ENCODE measurements at regions not wholly inside any gene's neighbourhood (a gene's known extent, or its start where the extent isn't known, plus 50 kb on each side); places are given as distances from the start of the nearest gene placed in this dataset.

- DNase-seq (no peak), ATAC-seq (ENCODE audit: low read depth in 2 of 2) (no peak)
- Mint-ChIP-seq H3K27me3 (peaks cover 0 to 4% (median 0%) of the 10 kb centered on the region in 3 donors), H3K9me3 (no peaks in the 10 kb centered on the region), H3K36me3 (no peaks in the 10 kb centered on the region), H3K27ac (no peak overlapping the region), H3K4me1 (no peaks in the 10 kb centered on the region), H3K4me3 (no peak overlapping the region)
Measured at GRCh38 chr2:129458436-129458835, 521.0 kb upstream of the RAB6C start.

- H3K4me1 Mint-ChIP-seq, result no peaks in the 10 kb centered on the region
- peaks cover 0 to 4% (median 0%) of the 10 kb centered on the region in 3 donors for H3K27me3 Mint-ChIP-seq
- no peaks in the 10 kb centered on the region for H3K9me3 Mint-ChIP-seq
- ATAC-seq (ENCODE audit: low read depth in 2 of 2) (no peak), DNase-seq (no peak)
- H3K4me3 Mint-ChIP-seq, result no peak overlapping the region
- H3K36me3 Mint-ChIP-seq, result no peaks in the 10 kb centered on the region
- no peak overlapping the region for H3K27ac Mint-ChIP-seq
Measured at GRCh38 chr2:129459200-129459876, 520.1 kb upstream of the RAB6C start.

DNA sequence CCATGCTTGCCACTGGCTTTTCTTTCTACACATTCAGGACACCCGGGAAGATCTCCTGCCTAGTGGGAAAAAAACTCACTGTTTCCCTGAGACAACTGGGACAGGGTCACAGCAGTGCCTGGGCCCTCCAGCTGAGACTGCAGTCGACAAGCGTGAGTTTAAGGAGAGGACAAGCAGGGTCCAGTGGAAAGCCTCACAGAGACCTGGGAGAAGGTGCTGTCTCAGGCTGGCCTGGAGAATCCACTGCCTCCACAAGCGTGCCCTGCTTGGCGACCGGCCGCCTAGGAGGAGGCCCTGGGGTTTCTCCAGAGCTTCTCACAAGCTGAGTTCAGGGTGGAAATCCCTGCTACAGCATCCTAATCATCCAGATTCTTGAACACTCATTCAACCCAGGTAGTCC, 519.6 kb upstream of the RAB6C start:
- H3K9me3 Mint-ChIP-seq, result no peaks in the 10 kb centered on the region
- ATAC-seq (ENCODE audit: low read depth in 2 of 2) (no peak), DNase-seq (no peak)
- H3K27me3 Mint-ChIP-seq, result peaks cover 0 to 4% (median 3%) of the 10 kb centered on the region in 3 donors
- H3K36me3 Mint-ChIP-seq, result no peaks in the 10 kb centered on the region
- H3K4me3 Mint-ChIP-seq, result no peak overlapping the region
- H3K4me1 Mint-ChIP-seq, result peaks cover 0 to 4% (median 0%) of the 10 kb centered on the region in 3 donors
- H3K27ac Mint-ChIP-seq, result no peak overlapping the region

DNA sequence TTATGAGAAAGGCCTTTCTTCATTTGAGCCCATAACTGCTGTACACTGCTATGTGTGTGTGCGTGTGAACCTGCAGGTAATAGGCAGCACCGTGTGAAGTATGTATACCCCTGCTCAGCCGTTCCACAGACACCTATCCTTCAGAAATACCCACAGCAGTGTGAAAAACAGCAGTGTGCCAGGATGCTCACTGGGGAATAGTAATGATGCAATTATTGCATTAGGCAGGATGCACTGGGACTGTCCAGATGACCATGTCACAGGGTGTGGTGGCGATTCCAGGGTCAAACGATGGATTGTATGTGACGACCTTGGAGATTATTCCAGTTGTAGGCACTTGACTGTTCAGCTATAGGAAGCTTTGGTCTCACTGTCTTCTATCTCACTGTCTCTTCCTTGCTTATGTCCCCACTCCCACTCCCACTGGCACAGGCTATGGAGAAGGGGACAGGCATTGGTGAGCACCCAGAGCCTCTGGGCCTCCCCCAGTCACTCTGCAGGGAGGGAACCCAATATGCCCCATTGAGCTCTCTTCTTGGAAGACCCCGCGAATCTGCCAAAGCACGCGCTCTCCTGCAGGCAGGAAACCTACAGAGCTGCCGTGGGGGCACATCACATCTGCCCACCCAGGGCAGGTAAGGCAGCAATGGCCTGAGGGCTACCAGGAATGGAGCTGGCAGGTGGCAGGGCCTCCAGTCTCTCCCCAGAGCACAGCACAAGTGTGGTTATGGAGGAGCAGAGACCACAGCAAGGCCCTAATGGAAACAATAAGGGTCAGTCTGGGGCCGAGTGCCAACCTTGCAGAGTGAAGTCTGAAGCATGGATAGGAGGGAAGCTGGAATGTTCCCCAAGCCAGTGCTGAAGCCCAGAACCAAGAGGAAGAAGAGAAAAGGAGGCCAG, 518.9 kb upstream of the RAB6C start:
- Mint-ChIP-seq H3K27ac (no peak overlapping the region), H3K36me3 (no peaks in the 10 kb centered on the region), H3K4me1 (peaks cover 0 to 4% (median 0%) of the 10 kb centered on the region in 3 donors), H3K27me3 (peaks cover 0 to 5% (median 4%) of the 10 kb centered on the region in 3 donors), H3K4me3 (no peak overlapping the region), H3K9me3 (no peaks in the 10 kb centered on the region)
- ATAC-seq (ENCODE audit: low read depth in 2 of 2) (no peak), DNase-seq (no peak)

- DNase-seq, result no peak
- Mint-ChIP-seq H3K9me3 (no peaks in the 10 kb centered on the region), H3K4me1 (peaks cover 0 to 4% (median 0%) of the 10 kb centered on the region in 3 donors), H3K27ac (no peak overlapping the region), H3K36me3 (no peaks in the 10 kb centered on the region), H3K27me3 (peaks cover 0 to 5% (median 4%) of the 10 kb centered on the region in 3 donors), H3K4me3 (no peak overlapping the region)
- ATAC-seq (ENCODE audit: low read depth in 2 of 2), result no peak
Measured at GRCh38 chr2:129462349-129462748, 517.1 kb upstream of the RAB6C start.

GRCh38 chr2:129462967-129463366, 516.5 kb upstream of the RAB6C start:
- DNase-seq, result no peak
- Mint-ChIP-seq H3K4me3 (no peak overlapping the region), H3K9me3 (no peaks in the 10 kb centered on the region), H3K27me3 (peaks cover 0 to 5% (median 4%) of the 10 kb centered on the region in 3 donors), H3K4me1 (peaks cover 0 to 4% (median 0%) of the 10 kb centered on the region in 3 donors), H3K36me3 (no peaks in the 10 kb centered on the region), H3K27ac (no peak overlapping the region)
- ATAC-seq (ENCODE audit: low read depth in 2 of 2), result no peak

DNA sequence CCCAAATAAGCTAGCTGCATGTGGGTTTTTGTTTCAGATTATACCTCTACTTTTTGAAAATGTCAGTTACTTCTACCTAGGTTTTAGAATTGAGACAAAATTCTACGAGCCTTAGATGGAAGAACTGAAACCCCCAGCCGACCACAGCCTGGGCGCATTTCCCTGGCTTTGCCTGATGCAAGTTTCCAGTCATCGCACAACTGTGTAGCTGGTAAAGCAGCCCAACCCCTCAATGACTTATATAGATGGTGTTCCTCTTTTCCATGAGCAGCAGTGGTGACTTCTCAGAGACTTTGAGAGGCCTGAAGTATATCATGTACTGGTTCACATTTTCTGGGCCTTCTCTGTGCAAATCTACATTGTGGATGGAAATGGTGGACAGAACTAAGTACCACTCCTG, 515.4 kb upstream of the RAB6C start:
- Mint-ChIP-seq H3K4me1 (peaks cover 0 to 4% (median 0%) of the 10 kb centered on the region in 3 donors), H3K27me3 (peaks cover 0 to 5% (median 4%) of the 10 kb centered on the region in 3 donors), H3K36me3 (no peaks in the 10 kb centered on the region), H3K27ac (no peak overlapping the region), H3K9me3 (no peaks in the 10 kb centered on the region), H3K4me3 (no peak overlapping the region)
- ATAC-seq (ENCODE audit: low read depth in 2 of 2) (no peak), DNase-seq (no peak)

GRCh38 chr2:129464631-129465030, 514.8 kb upstream of the RAB6C start:
- peaks cover 0 to 5% (median 4%) of the 10 kb centered on the region in 3 donors for H3K27me3 Mint-ChIP-seq
- no peaks in the 10 kb centered on the region for H3K9me3 Mint-ChIP-seq
- no peaks in the 10 kb centered on the region for H3K36me3 Mint-ChIP-seq
- no peak overlapping the region for H3K4me3 Mint-ChIP-seq
- no peak for DNase-seq
- ATAC-seq (ENCODE audit: low read depth in 2 of 2), result no peak
- H3K27ac Mint-ChIP-seq, result no peak overlapping the region
- peaks cover 0 to 4% (median 0%) of the 10 kb centered on the region in 3 donors for H3K4me1 Mint-ChIP-seq

DNA sequence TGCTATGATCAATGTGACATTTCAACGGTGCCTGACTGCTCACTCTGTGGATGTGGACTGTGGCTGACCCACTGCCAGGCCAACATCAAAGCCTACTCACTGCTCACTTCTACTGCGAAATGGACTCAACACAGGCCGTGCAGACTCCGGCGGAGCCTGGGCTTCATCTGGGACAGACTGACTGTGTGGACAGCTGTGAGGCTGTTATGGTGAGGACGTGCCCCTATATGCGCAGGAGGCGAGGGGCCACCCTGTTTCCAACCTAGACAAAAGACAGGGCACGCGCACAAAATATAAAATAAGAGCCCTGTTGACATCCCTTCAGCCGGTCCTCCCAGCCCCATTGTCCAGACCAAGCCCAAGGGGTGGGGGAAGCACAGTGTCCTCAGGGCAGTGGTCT, 514.4 kb upstream of the RAB6C start:
- no peak for ATAC-seq (ENCODE audit: low read depth in 2 of 2)
- no peaks in the 10 kb centered on the region for H3K9me3 Mint-ChIP-seq
- no peak overlapping the region for H3K4me3 Mint-ChIP-seq
- H3K27me3 Mint-ChIP-seq, result peaks cover 0 to 5% (median 4%) of the 10 kb centered on the region in 3 donors
- H3K4me1 Mint-ChIP-seq, result peaks cover 0 to 4% (median 0%) of the 10 kb centered on the region in 3 donors
- no peak overlapping the region for H3K27ac Mint-ChIP-seq
- H3K36me3 Mint-ChIP-seq, result no peaks in the 10 kb centered on the region
- DNase-seq, result no peak

GRCh38 chr2:129466389-129466788, 513.1 kb upstream of the RAB6C start:
- Mint-ChIP-seq H3K36me3 (no peaks in the 10 kb centered on the region), H3K9me3 (no peaks in the 10 kb centered on the region), H3K27me3 (peaks cover 0 to 5% (median under 1%) of the 10 kb centered on the region in 3 donors), H3K4me1 (peaks cover 0 to 4% (median 0%) of the 10 kb centered on the region in 3 donors), H3K27ac (no peak overlapping the region), H3K4me3 (no peak overlapping the region)
- DNase-seq (no peak), ATAC-seq (ENCODE audit: low read depth in 2 of 2) (no peak)

DNA sequence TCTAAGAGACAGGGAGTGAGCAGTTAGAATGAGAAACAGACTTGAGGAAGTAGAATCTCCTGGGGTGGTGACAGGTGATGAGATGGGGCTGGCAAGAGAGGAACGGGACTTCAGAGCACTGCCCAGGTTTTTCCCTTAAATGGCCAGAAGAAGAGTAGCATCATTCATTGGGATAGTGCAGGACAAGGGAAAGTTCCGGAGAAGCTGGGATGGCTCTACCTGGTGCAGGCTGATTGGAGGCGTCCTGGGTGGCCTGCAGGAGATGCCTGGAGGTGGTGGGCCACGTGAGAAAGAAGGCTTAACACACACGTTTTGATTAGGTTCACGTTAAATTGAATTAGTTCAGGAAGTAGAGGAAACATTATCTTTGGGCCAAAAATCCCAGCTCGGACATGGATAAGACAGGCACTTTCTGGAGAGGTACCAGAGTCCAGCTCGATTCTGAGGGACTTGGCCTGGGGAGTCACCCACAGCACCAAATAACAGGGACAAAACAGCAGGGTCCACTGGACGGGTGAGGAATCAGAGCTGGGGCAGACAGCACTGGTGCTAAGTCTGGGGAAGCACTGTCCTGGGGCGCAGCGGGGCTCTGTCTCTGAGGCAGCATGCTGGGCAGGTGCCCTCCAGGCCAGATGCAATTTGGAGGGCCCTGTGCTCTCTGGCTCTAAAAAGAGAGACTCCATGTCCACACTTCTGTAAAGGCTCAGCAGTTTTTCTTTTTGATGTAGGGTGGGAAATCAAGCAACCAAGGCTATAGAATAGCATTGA, 512.3 kb upstream of the RAB6C start:
- no peak overlapping the region for H3K27ac Mint-ChIP-seq
- H3K9me3 Mint-ChIP-seq, result peaks cover 0 to 3% (median 0%) of the 10 kb centered on the region in 7 donors
- no peak overlapping the region for H3K4me3 Mint-ChIP-seq
- H3K36me3 Mint-ChIP-seq, result no peaks in the 10 kb centered on the region
- H3K27me3 Mint-ChIP-seq, result peaks cover 0 to 5% (median 5%) of the 10 kb centered on the region in 3 donors
- ATAC-seq (ENCODE audit: low read depth in 2 of 2), result no peak
- DNase-seq, result no peak
- peaks cover 0 to 4% (median 0%) of the 10 kb centered on the region in 3 donors for H3K4me1 Mint-ChIP-seq

GRCh38 chr2:129467941-129468340, 511.5 kb upstream of the RAB6C start:
- ATAC-seq (ENCODE audit: low read depth in 2 of 2) (no peak), DNase-seq (no peak)
- Mint-ChIP-seq H3K9me3 (peaks cover 0 to 3% (median 0%) of the 10 kb centered on the region in 7 donors), H3K27me3 (peaks cover under 1 to 5% (median 5%) of the 10 kb centered on the region in 3 donors), H3K36me3 (no peaks in the 10 kb centered on the region), H3K27ac (no peak overlapping the region), H3K4me1 (peaks cover 0 to 4% (median 0%) of the 10 kb centered on the region in 3 donors), H3K4me3 (peak overlapping the region in 1 of 8 donors; percentile 48)

GRCh38 chr2:129468879-129469278, 510.6 kb upstream of the RAB6C start:
- ATAC-seq (ENCODE audit: low read depth in 2 of 2), result no peak
- DNase-seq, result no peak
- Mint-ChIP-seq H3K27me3 (peaks cover 5 to 9% (median 6%) of the 10 kb centered on the region in 3 donors), H3K27ac (no peak overlapping the region), H3K4me1 (peaks cover 0 to 4% (median 0%) of the 10 kb centered on the region in 3 donors), H3K4me3 (no peak overlapping the region), H3K9me3 (peaks cover 0 to 3% (median 0%) of the 10 kb centered on the region in 7 donors), H3K36me3 (no peaks in the 10 kb centered on the region)
